Keratinocyte (primary cell): ENCODE measurements at regions not wholly inside any gene's neighbourhood (a gene's known extent, or its start where the extent isn't known, plus 50 kb on each side); places are given as distances from the start of the nearest gene placed in this dataset.

Source experiments
- CTCF ChIP-seq, 3 experiments: IDR thresholded peaks in 1 of 3; conservative IDR thresholded peaks in 1 of 3; optimal IDR thresholded peaks in 1 of 3; 2 replicates in 2 of 3; 3 replicates in 1 of 3; pipeline versions ENCODE3 to v1.5.1; 2011; ENCODE audit warnings: low read length in 3 of 3, mild to moderate bottlenecking in 3 of 3, moderate library complexity in 2 of 3, control low read depth in 1 of 3, inconsistent platforms in 1 of 3; ENCODE audit not compliant: insufficient read depth in 2 of 3; ENCODE audit errors: extremely low read depth in 1 of 3
- EZH2 ChIP-seq: IDR thresholded peaks from one replicate; pipeline ENCODE4 v1.6.1; 2012; ENCODE audit warnings: inconsistent platforms, mild to moderate bottlenecking, low read length, moderate library complexity

DNA sequence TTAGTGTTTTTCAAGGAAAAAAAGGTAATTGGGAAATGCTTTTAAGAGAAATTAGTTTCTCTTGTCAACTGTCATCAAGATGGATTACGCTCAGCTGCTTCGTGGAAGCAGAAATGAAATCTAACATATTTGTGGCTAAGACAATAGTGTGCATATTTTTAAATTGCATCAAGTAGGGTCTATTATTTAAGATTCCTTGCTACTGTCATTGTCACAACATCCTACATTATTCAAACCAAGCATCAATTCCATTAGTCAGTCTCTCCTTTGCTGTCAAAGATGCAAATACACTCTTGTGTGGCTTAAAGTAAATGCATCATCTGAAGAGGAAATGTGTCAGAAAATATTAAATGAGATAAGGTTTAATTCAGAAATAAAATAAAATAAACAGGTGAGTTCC, 1277.6 kb upstream of the SEL1L start:
- TF ChIP-seq EZH2 (no peak), CTCF (optimal IDR thresholded peaks at IDR 0.05 in 1 of 3, IDR thresholded peaks at IDR 0.05 in 1 of 3, conservative IDR thresholded peaks at IDR 0.05 in 1 of 3; ENCODE audit: extremely low read depth in 1 of 3, insufficient read depth in 2 of 3, low read length in 3 of 3) (no peak)
